ENCODE measurements at regions not wholly inside any gene's neighbourhood (a gene's known extent, or its start where the extent isn't known, plus 50 kb on each side); places are given as distances from the start of the nearest gene placed in this dataset.

DNA sequence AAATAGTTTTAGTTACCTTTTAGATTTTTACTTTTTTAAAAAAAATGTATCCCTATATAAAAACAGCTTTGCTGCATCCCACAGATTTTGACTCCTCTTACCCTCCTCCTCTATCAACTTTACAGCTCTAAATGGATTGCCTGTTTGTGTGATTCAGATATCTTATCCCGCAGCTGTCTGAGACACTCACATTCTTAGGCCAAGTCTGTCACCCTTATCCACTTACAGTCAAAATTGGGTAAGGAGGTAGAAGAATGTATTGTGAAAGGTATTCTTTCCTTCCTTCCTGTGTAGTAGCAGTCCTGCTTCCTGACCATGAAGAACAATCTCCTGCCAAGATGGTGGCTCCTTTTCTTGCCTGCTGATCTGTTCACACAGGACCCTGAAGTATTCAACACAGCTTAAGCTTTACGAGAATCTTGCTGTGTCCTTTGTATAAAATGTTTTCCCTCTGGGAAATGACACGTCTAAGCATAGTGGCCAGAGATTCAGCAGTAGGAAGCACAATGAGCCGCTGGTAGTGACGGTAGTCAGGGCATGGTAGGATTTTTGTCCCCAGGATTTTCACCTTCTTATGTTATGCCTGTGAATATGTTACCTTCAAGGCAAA lies 67.7 kb upstream of the ST8SIA4 start:
- TF ChIP-seq, protein P1, sequence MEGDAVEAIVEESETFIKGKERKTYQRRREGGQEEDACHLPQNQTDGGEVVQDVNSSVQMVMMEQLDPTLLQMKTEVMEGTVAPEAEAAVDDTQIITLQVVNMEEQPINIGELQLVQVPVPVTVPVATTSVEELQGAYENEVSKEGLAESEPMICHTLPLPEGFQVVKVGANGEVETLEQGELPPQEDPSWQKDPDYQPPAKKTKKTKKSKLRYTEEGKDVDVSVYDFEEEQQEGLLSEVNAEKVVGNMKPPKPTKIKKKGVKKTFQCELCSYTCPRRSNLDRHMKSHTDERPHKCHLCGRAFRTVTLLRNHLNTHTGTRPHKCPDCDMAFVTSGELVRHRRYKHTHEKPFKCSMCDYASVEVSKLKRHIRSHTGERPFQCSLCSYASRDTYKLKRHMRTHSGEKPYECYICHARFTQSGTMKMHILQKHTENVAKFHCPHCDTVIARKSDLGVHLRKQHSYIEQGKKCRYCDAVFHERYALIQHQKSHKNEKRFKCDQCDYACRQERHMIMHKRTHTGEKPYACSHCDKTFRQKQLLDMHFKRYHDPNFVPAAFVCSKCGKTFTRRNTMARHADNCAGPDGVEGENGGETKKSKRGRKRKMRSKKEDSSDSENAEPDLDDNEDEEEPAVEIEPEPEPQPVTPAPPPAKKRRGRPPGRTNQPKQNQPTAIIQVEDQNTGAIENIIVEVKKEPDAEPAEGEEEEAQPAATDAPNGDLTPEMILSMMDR (IDR thresholded peaks at IDR 0.05 in 4 of 5, conservative IDR thresholded peaks at IDR 0.05 in 1 of 5) = no peak
- TF ChIP-seq POLR2A (IDR thresholded peaks at IDR 0.05) = no peak
